ENCODE measurements at regions not wholly inside any gene's neighbourhood (a gene's known extent, or its start where the extent isn't known, plus 50 kb on each side); places are given as distances from the start of the nearest gene placed in this dataset.

DNA sequence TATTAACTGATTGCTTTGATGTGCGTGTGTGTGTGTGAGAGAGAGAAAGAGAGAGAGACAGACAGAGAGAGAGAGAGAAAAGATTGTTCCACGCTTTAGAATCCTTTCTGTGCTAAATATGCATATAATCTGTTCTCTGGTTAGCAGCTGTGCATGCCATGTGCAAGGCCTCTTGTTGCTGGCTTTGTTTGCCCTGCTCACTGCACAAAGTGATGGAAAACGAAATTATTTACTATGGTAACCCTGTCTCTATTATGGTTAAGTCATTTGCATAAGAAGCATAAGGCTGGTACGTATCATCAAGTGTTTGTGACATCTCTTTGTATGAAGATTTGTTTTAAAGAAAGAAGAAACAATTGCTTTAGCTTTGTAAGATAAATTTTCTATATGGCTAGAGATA, 190.2 kb upstream of the POF1B start:
- H4K20me1 ChIP-seq (ENCODE audit: control insufficient read depth, extremely low read depth, insufficient read depth, low read length), result no peaks in the 10 kb centered on the region
- TF ChIP-seq EZH2 (IDR thresholded peaks at IDR 0.05; ENCODE audit: low read length), result no peak
- TF ChIP-seq, protein P1, sequence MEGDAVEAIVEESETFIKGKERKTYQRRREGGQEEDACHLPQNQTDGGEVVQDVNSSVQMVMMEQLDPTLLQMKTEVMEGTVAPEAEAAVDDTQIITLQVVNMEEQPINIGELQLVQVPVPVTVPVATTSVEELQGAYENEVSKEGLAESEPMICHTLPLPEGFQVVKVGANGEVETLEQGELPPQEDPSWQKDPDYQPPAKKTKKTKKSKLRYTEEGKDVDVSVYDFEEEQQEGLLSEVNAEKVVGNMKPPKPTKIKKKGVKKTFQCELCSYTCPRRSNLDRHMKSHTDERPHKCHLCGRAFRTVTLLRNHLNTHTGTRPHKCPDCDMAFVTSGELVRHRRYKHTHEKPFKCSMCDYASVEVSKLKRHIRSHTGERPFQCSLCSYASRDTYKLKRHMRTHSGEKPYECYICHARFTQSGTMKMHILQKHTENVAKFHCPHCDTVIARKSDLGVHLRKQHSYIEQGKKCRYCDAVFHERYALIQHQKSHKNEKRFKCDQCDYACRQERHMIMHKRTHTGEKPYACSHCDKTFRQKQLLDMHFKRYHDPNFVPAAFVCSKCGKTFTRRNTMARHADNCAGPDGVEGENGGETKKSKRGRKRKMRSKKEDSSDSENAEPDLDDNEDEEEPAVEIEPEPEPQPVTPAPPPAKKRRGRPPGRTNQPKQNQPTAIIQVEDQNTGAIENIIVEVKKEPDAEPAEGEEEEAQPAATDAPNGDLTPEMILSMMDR (optimal IDR thresholded peaks at IDR 0.05 in 1 of 3, IDR thresholded peaks at IDR 0.05 in 1 of 3, conservative IDR thresholded peaks at IDR 0.05 in 1 of 3; ENCODE audit: extremely low read depth in 1 of 3, insufficient read depth in 2 of 3, low read length in 3 of 3), result no peak
- H3K79me2 ChIP-seq (ENCODE audit: control insufficient read depth, insufficient read depth, low read length), result no peaks in the 10 kb centered on the region
- H3K9me1 ChIP-seq (ENCODE audit: control insufficient read depth, extremely low read depth, insufficient read depth, low read length), result no peaks in the 10 kb centered on the region
- no peaks in the 10 kb centered on the region for H3K36me3 ChIP-seq (ENCODE audit: control insufficient read depth in 2 of 2, extremely low read depth in 1 of 2, insufficient read depth in 2 of 2, low read length in 2 of 2)
- FAIRE-seq (no peak), DNase-seq (ENCODE audit: low read depth, low spot score) (no peak)
- H3K27me3 ChIP-seq (ENCODE audit: control insufficient read depth, extremely low read depth, insufficient read depth, low read length), result no peaks in the 10 kb centered on the region
- no peak overlapping the region for H3K27ac ChIP-seq (ENCODE audit: control insufficient read depth, insufficient read depth, low read length)
- H3K4me2 ChIP-seq (ENCODE audit: control insufficient read depth, extremely low read depth, insufficient read depth, low read depth, low read length), result no peak overlapping the region
- no peaks in the 10 kb centered on the region for H3K9me3 ChIP-seq (ENCODE audit: control insufficient read depth, low read depth, low read length)
- H3K9ac ChIP-seq (ENCODE audit: control insufficient read depth, extremely low read depth, insufficient read depth, low read length), result no peak overlapping the region
- no peak overlapping the region for H3K4me3 ChIP-seq (ENCODE audit: control insufficient read depth in 2 of 3, extremely low read depth in 1 of 3, insufficient read depth in 2 of 3, low read depth in 1 of 3, low read length in 3 of 3)
- H2AFZ ChIP-seq (ENCODE audit: control insufficient read depth, low read length), result no peak overlapping the region
- dilution Hi-C loops (cut with MboI; ENCODE audit: extremely low pct_ligation_motif_present, low sequenced_read_pairs), result no loop called here
- H3K4me1 ChIP-seq (ENCODE audit: control insufficient read depth, extremely low read depth, insufficient read depth, low read length), result no peaks in the 10 kb centered on the region

DNA sequence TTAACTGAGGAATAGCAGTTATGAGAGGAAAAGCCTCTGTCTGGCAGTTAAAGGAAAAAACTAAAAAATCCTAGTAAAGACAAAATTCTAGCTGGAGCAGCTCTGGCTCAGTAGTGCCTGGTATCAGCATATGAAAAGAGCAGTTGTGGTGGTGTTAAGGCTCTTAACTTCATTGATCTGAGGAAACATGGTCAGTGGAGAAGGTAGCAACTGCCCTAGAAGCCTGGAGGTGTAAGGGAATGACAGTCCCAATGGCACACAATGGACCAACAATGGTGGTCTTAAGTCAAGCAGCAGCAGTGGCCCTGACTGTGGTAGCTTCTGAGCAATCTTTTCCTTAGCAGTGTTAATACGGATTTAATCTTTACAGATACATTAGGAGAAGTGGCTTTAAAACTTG, 189.6 kb upstream of the POF1B start:
- H4K20me1 ChIP-seq (ENCODE audit: control insufficient read depth, extremely low read depth, insufficient read depth, low read length), result no peaks in the 10 kb centered on the region
- H3K4me1 ChIP-seq (ENCODE audit: control insufficient read depth, extremely low read depth, insufficient read depth, low read length), result no peaks in the 10 kb centered on the region
- no peak overlapping the region for H2AFZ ChIP-seq (ENCODE audit: control insufficient read depth, low read length)
- no peaks in the 10 kb centered on the region for H3K9me3 ChIP-seq (ENCODE audit: control insufficient read depth, low read depth, low read length)
- FAIRE-seq (no peak), DNase-seq (ENCODE audit: low read depth, low spot score) (no peak)
- H3K4me3 ChIP-seq (ENCODE audit: control insufficient read depth in 2 of 3, extremely low read depth in 1 of 3, insufficient read depth in 2 of 3, low read depth in 1 of 3, low read length in 3 of 3), result no peak overlapping the region
- H3K27me3 ChIP-seq (ENCODE audit: control insufficient read depth, extremely low read depth, insufficient read depth, low read length), result no peaks in the 10 kb centered on the region
- TF ChIP-seq, protein P1 (optimal IDR thresholded peaks at IDR 0.05 in 1 of 3, IDR thresholded peaks at IDR 0.05 in 1 of 3, conservative IDR thresholded peaks at IDR 0.05 in 1 of 3; ENCODE audit: extremely low read depth in 1 of 3, insufficient read depth in 2 of 3, low read length in 3 of 3), result no peak
- no peak for TF ChIP-seq EZH2 (IDR thresholded peaks at IDR 0.05; ENCODE audit: low read length)
- H3K9me1 ChIP-seq (ENCODE audit: control insufficient read depth, extremely low read depth, insufficient read depth, low read length), result no peaks in the 10 kb centered on the region
- H3K27ac ChIP-seq (ENCODE audit: control insufficient read depth, insufficient read depth, low read length), result no peak overlapping the region
- H3K79me2 ChIP-seq (ENCODE audit: control insufficient read depth, insufficient read depth, low read length), result no peaks in the 10 kb centered on the region
- H3K36me3 ChIP-seq (ENCODE audit: control insufficient read depth in 2 of 2, extremely low read depth in 1 of 2, insufficient read depth in 2 of 2, low read length in 2 of 2), result no peaks in the 10 kb centered on the region
- dilution Hi-C loops (cut with MboI; ENCODE audit: extremely low pct_ligation_motif_present, low sequenced_read_pairs), result no loop called here
- no peak overlapping the region for H3K9ac ChIP-seq (ENCODE audit: control insufficient read depth, extremely low read depth, insufficient read depth, low read length)
- H3K4me2 ChIP-seq (ENCODE audit: control insufficient read depth, extremely low read depth, insufficient read depth, low read depth, low read length), result no peak overlapping the region
